Rectal smooth muscle tissue (tissue), 1 donor: ENCODE measurements at regions not wholly inside any gene's neighbourhood (a gene's known extent, or its start where the extent isn't known, plus 50 kb on each side); places are given as distances from the start of the nearest gene placed in this dataset.

Experiments used
- H3K27ac ChIP-seq: one replicate; pipeline ENCODE4 v1.7.0; 2013; ENCODE audit warnings: low read depth, low read length, inconsistent platforms
- H3K27me3 ChIP-seq: one replicate; pipeline ENCODE4 v1.7.0; 2013; ENCODE audit warnings: low read length; ENCODE audit not compliant: control insufficient read depth, insufficient read depth
- H3K36me3 ChIP-seq: one replicate; pipeline ENCODE4 v1.7.0; 2013; ENCODE audit warnings: low read length; ENCODE audit not compliant: control insufficient read depth, insufficient read depth
- H3K4me1 ChIP-seq: one replicate; pipeline ENCODE4 v1.7.0; 2013; ENCODE audit warnings: low read length; ENCODE audit not compliant: control insufficient read depth, insufficient read depth
- H3K4me3 ChIP-seq: one replicate; pipeline ENCODE4 v1.7.0; 2013; ENCODE audit warnings: low read length
- H3K9ac ChIP-seq: one replicate; pipeline ENCODE4 v1.7.0; 2013; ENCODE audit warnings: low read length

DNA sequence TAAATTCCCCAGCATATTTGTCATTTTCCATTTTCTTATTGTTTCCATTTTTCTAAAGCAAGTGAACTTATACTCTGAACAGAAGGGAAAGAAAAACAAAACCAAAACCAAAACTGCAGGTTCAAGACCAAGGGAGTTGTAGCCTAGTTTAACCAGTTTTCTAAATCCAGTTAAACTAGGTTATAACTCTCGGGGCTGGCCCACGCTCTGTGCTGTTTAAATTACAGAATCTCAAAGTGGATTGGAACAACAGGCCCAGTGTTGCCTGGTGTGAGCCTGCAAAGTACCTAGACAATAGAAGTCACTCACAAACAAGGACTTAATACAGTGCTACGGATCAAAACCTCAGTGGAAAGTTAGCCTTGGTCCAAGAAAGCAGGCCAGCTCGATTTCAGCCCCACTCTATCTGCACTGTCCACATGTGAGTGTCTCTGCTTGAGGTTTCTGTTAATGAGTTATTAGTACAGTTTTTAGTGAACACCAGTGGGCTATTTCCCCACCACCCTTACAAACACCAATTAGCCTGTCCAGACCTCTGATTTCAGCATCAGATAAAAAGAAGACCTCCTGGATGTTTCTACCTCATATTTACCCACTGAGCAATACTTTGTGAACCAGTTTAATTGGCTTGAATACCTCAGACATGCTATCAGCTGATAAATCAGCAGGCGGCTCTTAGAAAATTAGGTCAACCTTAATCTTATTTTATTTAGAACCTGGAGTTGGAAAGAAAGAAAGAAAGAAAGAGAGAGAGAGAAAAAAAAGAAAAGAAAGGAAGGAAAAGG lies 93.8 kb upstream of the PDZRN3 start:
- no peak overlapping the region for H3K4me3 ChIP-seq
- no peaks in the 10 kb centered on the region for H3K36me3 ChIP-seq
- no peak overlapping the region for H3K9ac ChIP-seq
- H3K27me3 ChIP-seq = no peaks in the 10 kb centered on the region
- H3K27ac ChIP-seq = peak overlapping the region; percentile 54
- H3K4me1 ChIP-seq = peaks cover 21% of the 10 kb centered on the region

GRCh38 chr3:73716418-73716817 lies 91.7 kb upstream of the PDZRN3 start:
- Histone ChIP-seq H3K4me3 (no peak overlapping the region), H3K9ac (no peak overlapping the region), H3K4me1 (peaks cover 20% of the 10 kb centered on the region), H3K36me3 (no peaks in the 10 kb centered on the region), H3K27ac (no peak overlapping the region), H3K27me3 (no peaks in the 10 kb centered on the region)

GRCh38 chr3:73710340-73710739 lies 85.6 kb upstream of the PDZRN3 start:
- H3K27me3 ChIP-seq = no peaks in the 10 kb centered on the region
- no peak overlapping the region for H3K9ac ChIP-seq
- no peaks in the 10 kb centered on the region for H3K36me3 ChIP-seq

DNA sequence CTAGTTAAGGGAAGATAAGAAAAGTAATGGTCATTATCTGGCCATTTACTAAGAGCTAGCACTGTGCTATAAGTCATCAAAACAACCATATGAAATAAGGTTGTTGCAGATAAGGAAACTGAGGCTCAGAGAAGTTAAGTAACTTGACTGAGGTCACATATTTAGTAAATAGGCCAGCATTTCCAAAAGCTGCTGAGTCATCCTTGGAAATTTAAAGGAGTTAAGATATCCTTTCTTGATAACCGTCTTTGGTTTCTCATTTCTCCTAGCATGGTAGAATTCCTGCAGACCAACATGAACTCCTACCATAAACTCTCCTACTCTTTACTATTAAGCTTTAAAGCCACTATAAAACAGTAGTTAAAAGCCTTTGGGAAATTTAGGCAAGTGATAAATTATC lies 85.0 kb upstream of the PDZRN3 start:
- no peaks in the 10 kb centered on the region for H3K4me1 ChIP-seq
- no peaks in the 10 kb centered on the region for H3K36me3 ChIP-seq
- H3K27ac ChIP-seq = no peak overlapping the region
- H3K9ac ChIP-seq = no peak overlapping the region
- H3K27me3 ChIP-seq = no peaks in the 10 kb centered on the region
- H3K4me3 ChIP-seq = no peak overlapping the region

More at GRCh38 chr3:73710340-73710739, 85.6 kb upstream of the PDZRN3 start:
- Histone ChIP-seq H3K27ac (no peak overlapping the region), H3K4me3 (no peak overlapping the region), H3K4me1 (no peaks in the 10 kb centered on the region)

- H3K27me3 ChIP-seq = no peaks in the 10 kb centered on the region
- no peak overlapping the region for H3K4me3 ChIP-seq
- no peaks in the 10 kb centered on the region for H3K36me3 ChIP-seq
- H3K4me1 ChIP-seq = no peaks in the 10 kb centered on the region
- H3K9ac ChIP-seq = no peak overlapping the region
- H3K27ac ChIP-seq = no peak overlapping the region
Observed at GRCh38 chr3:73708956-73709355, 84.2 kb upstream of the PDZRN3 start.

GRCh38 chr3:73707772-73708171 lies 83.0 kb upstream of the PDZRN3 start:
- H3K27me3 ChIP-seq = no peaks in the 10 kb centered on the region
- H3K4me1 ChIP-seq = no peaks in the 10 kb centered on the region
- no peak overlapping the region for H3K9ac ChIP-seq
- no peak overlapping the region for H3K27ac ChIP-seq
- H3K4me3 ChIP-seq = no peak overlapping the region
- no peaks in the 10 kb centered on the region for H3K36me3 ChIP-seq

GRCh38 chr3:73706771-73707170 lies 82.0 kb upstream of the PDZRN3 start:
- no peak overlapping the region for H3K27ac ChIP-seq
- H3K27me3 ChIP-seq = no peaks in the 10 kb centered on the region
- H3K4me3 ChIP-seq = no peak overlapping the region
- no peaks in the 10 kb centered on the region for H3K36me3 ChIP-seq
- no peaks in the 10 kb centered on the region for H3K4me1 ChIP-seq
- no peak overlapping the region for H3K9ac ChIP-seq

DNA sequence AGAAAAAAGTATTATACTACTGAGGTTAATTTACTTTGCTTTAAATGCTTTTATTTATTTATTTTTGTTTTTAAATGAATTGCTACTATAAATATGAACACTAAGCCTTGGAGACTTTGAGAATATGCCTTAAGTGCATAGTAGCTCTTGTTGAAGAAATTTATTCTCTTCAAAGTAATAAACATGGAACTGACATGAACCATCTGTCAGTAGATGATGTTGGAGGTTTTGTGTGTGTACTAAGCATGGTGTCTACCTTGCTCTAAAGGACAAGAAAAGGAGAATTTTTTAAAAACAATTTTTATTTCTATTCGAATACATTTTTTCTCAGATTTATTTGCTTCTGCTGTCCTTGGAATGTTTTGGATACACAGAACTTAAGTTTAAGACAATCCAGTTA lies 81.1 kb upstream of the PDZRN3 start:
- Histone ChIP-seq H3K9ac (no peak overlapping the region), H3K27me3 (no peaks in the 10 kb centered on the region), H3K36me3 (no peaks in the 10 kb centered on the region), H3K4me3 (no peak overlapping the region), H3K27ac (no peak overlapping the region), H3K4me1 (no peaks in the 10 kb centered on the region)

GRCh38 chr3:73699327-73699726 lies 74.6 kb upstream of the PDZRN3 start:
- H3K4me1 ChIP-seq = no peaks in the 10 kb centered on the region
- H3K27ac ChIP-seq = no peak overlapping the region
- H3K9ac ChIP-seq = no peak overlapping the region
- no peaks in the 10 kb centered on the region for H3K36me3 ChIP-seq
- no peak overlapping the region for H3K4me3 ChIP-seq
- H3K27me3 ChIP-seq = no peaks in the 10 kb centered on the region

DNA sequence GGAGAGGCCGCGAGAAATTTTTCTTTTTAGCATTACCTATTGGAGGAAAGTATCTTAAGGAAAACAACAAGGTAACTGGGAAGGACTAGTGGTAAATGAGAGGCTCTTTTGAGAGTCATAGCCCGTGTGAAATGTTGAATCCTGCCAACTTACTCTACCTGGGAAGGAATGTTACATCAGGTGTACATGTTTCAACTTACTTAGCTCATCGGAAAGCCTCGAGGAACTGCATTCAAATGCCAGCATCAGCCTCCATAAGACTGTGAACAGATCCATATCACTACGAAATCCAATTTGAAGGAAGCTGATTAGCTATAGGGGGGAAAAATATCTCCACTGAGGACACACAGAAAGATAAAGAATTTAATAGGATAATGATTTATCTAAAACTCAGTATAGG lies 72.3 kb upstream of the PDZRN3 start:
- H3K9ac ChIP-seq = no peak overlapping the region
- H3K27ac ChIP-seq = no peak overlapping the region
- no peaks in the 10 kb centered on the region for H3K36me3 ChIP-seq
- no peaks in the 10 kb centered on the region for H3K27me3 ChIP-seq
- no peak overlapping the region for H3K4me3 ChIP-seq
- H3K4me1 ChIP-seq = no peaks in the 10 kb centered on the region

DNA sequence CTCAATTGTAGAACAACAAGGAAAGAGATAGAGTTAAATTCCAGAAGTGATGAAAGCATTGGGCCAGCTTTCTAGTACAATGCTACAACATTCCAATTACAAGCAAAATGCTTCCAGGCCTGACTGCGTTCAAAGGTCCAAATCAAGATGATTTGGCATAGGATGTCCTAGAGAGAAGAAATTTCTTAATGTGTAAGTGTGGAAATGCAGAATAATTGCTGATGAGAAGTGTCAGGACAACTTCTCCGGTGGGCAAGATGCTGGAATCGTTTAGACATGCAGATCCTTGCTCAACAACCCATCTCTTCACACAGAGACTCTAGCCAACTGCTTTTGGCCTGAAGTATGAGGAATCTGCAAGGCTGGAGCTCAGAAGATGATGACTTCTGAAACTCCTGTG lies 71.1 kb upstream of the PDZRN3 start:
- Histone ChIP-seq H3K27ac (no peak overlapping the region), H3K4me1 (no peaks in the 10 kb centered on the region), H3K27me3 (no peaks in the 10 kb centered on the region), H3K9ac (no peak overlapping the region), H3K4me3 (no peak overlapping the region), H3K36me3 (no peaks in the 10 kb centered on the region)

GRCh38 chr3:73694983-73695757 lies 70.4 kb upstream of the PDZRN3 start:
- Histone ChIP-seq H3K27me3 (no peaks in the 10 kb centered on the region), H3K9ac (no peak overlapping the region), H3K4me1 (no peaks in the 10 kb centered on the region), H3K27ac (no peak overlapping the region), H3K4me3 (no peak overlapping the region), H3K36me3 (no peaks in the 10 kb centered on the region)
